Mucosa of descending colon (tissue), 3 donors: ENCODE measurements at regions not wholly inside any gene's neighbourhood (a gene's known extent, or its start where the extent isn't known, plus 50 kb on each side); places are given as distances from the start of the nearest gene placed in this dataset.

ENCODE experiments used
- ATAC-seq: fragments of 200-7000 bp; cut with Tn5 transposase; one replicate; pipeline ENCODE4 v1.9.1; 2020; ENCODE audit warnings: mild to moderate bottlenecking, moderate library complexity
- DNase-seq, 3 donors: peaks; one replicate each; pipeline ENCODE4 v3.0.0-alpha.2; 2020
- H3K36me3 ChIP-seq: fragments of 200-600 bp; one replicate; pipeline ENCODE4 v1.8.0; 2021; ENCODE audit warnings: low read depth, mild to moderate bottlenecking
- H3K4me1 ChIP-seq: fragments of 200-600 bp; one replicate; pipeline ENCODE4 v1.8.0; 2021; ENCODE audit warnings: low read depth, mild to moderate bottlenecking
- H3K4me3 ChIP-seq: fragments of 200-600 bp; one replicate; pipeline ENCODE4 v1.8.0; 2021; ENCODE audit warnings: mild to moderate bottlenecking
- H3K9me3 ChIP-seq: fragments of 200-600 bp; one replicate; pipeline ENCODE4 v1.8.0; 2021; ENCODE audit warnings: mild to moderate bottlenecking
- CTCF ChIP-seq: fragments of 200-600 bp; IDR thresholded peaks from one replicate; pipeline ENCODE4 v1.8.0; 2022; ENCODE audit warnings: antibody characterized with exemption, mild to moderate bottlenecking
- intact Hi-C, 2 donors: fragments of 100-400 bp; cut with DNase I in 1 of 2; cut with micrococcal nuclease in 1 of 2; formaldehyde crosslinking; loops; one replicate each; pipeline versions ENCODE4 v1.11.0 to v1.11.1; 2022; cut with DNase I, micrococcal nuclease
- donor health status: DM: no; HTN: no; CAD: no; lungs with moderate emphysema.
- donor health status: DM: no; HTN: no; CAD: no.
- donor health status: DM: no; HTN: yes; CAD: no.

GRCh38 chr4:124290678-124291077, 421.9 kb downstream of the ANKRD50 start:
- Histone ChIP-seq H3K4me1 (no peaks in the 10 kb centered on the region), H3K4me3 (no peak overlapping the region), H3K36me3 (no peaks in the 10 kb centered on the region), H3K9me3 (no peaks in the 10 kb centered on the region)
- ATAC-seq, result no peak
- no peak for TF ChIP-seq CTCF
- intact Hi-C loops, result no loop called here
- DNase-seq, result no peak

DNA sequence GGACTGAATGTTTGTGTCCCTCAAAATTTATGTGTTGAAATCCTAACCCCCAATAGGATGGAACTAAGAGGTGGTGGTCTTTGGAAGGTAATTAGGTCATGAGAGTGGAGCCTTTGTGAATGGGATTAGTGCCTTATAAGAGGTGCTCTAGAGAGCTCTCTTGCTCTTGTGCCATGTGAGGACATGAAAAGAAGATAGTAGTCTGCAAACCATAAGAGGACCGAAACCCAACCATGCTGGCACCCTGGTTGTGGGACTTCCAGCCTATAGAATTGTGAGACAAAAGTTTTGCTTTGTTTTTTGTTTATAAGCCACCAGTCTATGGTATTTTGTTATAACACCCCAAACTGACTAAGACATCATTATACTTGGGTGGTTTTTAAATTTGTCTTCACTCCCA, 417.1 kb downstream of the ANKRD50 start:
- no peaks in the 10 kb centered on the region for H3K4me1 ChIP-seq
- no peaks in the 10 kb centered on the region for H3K36me3 ChIP-seq
- H3K4me3 ChIP-seq, result no peak overlapping the region
- H3K9me3 ChIP-seq, result no peaks in the 10 kb centered on the region
- DNase-seq (no peak), ATAC-seq (no peak)
- no peak for TF ChIP-seq CTCF
- intact Hi-C loops, result no loop called here

GRCh38 chr4:124304941-124305340, 407.6 kb downstream of the ANKRD50 start:
- DNase-seq, result no peak
- intact Hi-C loops, result no loop called here
- ATAC-seq, result no peak
- H3K4me1 ChIP-seq, result no peaks in the 10 kb centered on the region
- no peaks in the 10 kb centered on the region for H3K36me3 ChIP-seq
- H3K4me3 ChIP-seq, result no peak overlapping the region
- no peaks in the 10 kb centered on the region for H3K9me3 ChIP-seq
- TF ChIP-seq CTCF, result no peak

DNA sequence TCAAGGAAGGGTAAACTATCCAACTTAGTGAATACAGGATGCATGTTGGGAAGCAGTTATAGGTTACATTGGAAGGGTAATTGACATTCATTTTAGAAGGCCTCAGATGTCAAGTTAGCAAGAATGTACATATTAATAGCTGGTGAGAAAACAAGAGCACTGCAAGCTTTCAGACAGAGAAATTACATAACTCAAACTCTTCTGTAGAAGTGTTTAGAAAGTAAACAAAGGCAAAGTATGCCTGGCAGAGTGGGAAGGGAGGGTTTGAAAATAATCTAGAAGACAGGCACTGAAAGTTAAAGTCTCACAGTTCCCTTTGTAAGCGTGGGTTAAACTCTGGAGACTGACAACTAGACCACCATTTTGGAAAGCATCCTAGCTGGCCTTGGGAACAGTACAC, 406.2 kb downstream of the ANKRD50 start:
- no peak for ATAC-seq
- no peak overlapping the region for H3K4me3 ChIP-seq
- intact Hi-C loops, result no loop called here
- DNase-seq, result no peak
- no peaks in the 10 kb centered on the region for H3K9me3 ChIP-seq
- no peak for TF ChIP-seq CTCF
- no peaks in the 10 kb centered on the region for H3K36me3 ChIP-seq
- H3K4me1 ChIP-seq, result no peaks in the 10 kb centered on the region

- H3K4me3 ChIP-seq, result no peak overlapping the region
- DNase-seq, result no peak
- ATAC-seq, result no peak
- H3K9me3 ChIP-seq, result no peaks in the 10 kb centered on the region
- no peaks in the 10 kb centered on the region for H3K36me3 ChIP-seq
- TF ChIP-seq CTCF, result no peak
- no peaks in the 10 kb centered on the region for H3K4me1 ChIP-seq
- intact Hi-C loops, result no loop called here
These were observed 405.4 kb downstream of the ANKRD50 start for GRCh38 chr4:124307143-124307542.

GRCh38 chr4:124318292-124318691, 394.2 kb downstream of the ANKRD50 start:
- intact Hi-C loops, result no loop called here
- ATAC-seq, result no peak

More at GRCh38 chr4:124318292-124318691, 394.2 kb downstream of the ANKRD50 start:
- no peak for DNase-seq
- Histone ChIP-seq H3K36me3 (no peaks in the 10 kb centered on the region), H3K9me3 (no peaks in the 10 kb centered on the region), H3K4me1 (no peaks in the 10 kb centered on the region), H3K4me3 (no peak overlapping the region)
- TF ChIP-seq CTCF, result no peak
